ENCODE measurements at regions not wholly inside any gene's neighbourhood (a gene's known extent, or its start where the extent isn't known, plus 50 kb on each side); places are given as distances from the start of the nearest gene placed in this dataset.

DNA sequence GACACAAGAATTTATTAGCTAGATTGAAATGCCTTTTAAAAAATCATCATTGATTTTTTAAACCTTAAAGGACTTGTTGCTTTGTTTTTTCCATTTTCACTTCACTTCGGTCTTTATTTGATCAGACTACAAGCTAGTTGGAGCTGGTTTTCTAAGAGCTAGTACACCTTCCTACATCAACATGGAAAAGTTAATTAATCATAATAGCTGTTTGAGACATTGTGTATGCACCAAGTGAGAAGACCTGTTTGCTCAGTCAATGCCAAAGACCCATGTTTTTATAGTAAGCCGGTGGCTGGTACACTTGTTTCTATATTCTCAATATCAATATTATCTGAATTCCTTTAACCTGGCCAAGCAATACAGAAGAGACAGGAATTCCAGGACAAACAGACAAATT, 310.2 kb upstream of the SGK1 start:
- intact Hi-C loops (cut with DNase I): no loop called here
- Histone ChIP-seq H3K27me3 (no peaks in the 10 kb centered on the region), H3K36me3 (no peaks in the 10 kb centered on the region), H3K4me1 (no peaks in the 10 kb centered on the region), H3K4me3 (no peak overlapping the region), H3K9me3 (no peaks in the 10 kb centered on the region), H3K27ac (no peak overlapping the region)
- no peak for DNase-seq (ENCODE audit: low spot score in 2 of 2)
- TF ChIP-seq, protein P1, sequence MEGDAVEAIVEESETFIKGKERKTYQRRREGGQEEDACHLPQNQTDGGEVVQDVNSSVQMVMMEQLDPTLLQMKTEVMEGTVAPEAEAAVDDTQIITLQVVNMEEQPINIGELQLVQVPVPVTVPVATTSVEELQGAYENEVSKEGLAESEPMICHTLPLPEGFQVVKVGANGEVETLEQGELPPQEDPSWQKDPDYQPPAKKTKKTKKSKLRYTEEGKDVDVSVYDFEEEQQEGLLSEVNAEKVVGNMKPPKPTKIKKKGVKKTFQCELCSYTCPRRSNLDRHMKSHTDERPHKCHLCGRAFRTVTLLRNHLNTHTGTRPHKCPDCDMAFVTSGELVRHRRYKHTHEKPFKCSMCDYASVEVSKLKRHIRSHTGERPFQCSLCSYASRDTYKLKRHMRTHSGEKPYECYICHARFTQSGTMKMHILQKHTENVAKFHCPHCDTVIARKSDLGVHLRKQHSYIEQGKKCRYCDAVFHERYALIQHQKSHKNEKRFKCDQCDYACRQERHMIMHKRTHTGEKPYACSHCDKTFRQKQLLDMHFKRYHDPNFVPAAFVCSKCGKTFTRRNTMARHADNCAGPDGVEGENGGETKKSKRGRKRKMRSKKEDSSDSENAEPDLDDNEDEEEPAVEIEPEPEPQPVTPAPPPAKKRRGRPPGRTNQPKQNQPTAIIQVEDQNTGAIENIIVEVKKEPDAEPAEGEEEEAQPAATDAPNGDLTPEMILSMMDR (IDR thresholded peaks at IDR 0.05): no peak

GRCh38 chr6:134627707-134628106, 309.8 kb upstream of the SGK1 start:
- intact Hi-C loops (cut with DNase I): no loop called here

DNA sequence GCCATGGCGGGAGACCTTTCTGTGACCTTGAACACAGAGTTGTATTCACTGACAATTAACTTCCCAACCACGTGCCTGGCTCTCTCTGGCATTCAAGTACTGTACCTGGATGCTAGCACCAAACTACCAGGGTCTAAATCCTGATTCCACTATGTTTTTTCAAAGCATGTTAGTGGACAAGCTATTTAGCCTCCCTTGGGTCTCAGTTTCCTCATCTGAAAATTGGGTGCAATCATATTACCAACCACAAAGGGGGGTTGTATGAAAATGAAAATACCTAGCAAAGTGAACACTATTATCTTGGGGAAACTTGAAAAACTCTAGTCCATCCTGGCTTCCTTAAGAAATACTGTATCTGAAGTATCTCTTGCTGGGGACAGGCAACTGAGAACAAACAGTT, 308.7 kb upstream of the SGK1 start:
- Histone ChIP-seq H3K27me3 (no peaks in the 10 kb centered on the region), H3K9me3 (no peaks in the 10 kb centered on the region), H3K4me1 (no peaks in the 10 kb centered on the region), H3K27ac (no peak overlapping the region), H3K4me3 (no peak overlapping the region), H3K36me3 (no peaks in the 10 kb centered on the region)
- intact Hi-C loops (cut with DNase I): no loop called here
- DNase-seq (ENCODE audit: low spot score in 2 of 2): no peak
- TF ChIP-seq, protein P1 (IDR thresholded peaks at IDR 0.05): no peak

More at GRCh38 chr6:134627707-134628106, 309.8 kb upstream of the SGK1 start:
- no peak for DNase-seq (ENCODE audit: low spot score in 2 of 2)
- TF ChIP-seq, protein P1 (IDR thresholded peaks at IDR 0.05): no peak
- Histone ChIP-seq H3K36me3 (no peaks in the 10 kb centered on the region), H3K27ac (no peak overlapping the region), H3K4me3 (no peak overlapping the region), H3K9me3 (no peaks in the 10 kb centered on the region), H3K27me3 (no peaks in the 10 kb centered on the region), H3K4me1 (no peaks in the 10 kb centered on the region)

- no peak for DNase-seq (ENCODE audit: low spot score in 2 of 2)
- no peak overlapping the region for H3K4me3 ChIP-seq
- no peak overlapping the region for H3K27ac ChIP-seq
- H3K36me3 ChIP-seq: no peaks in the 10 kb centered on the region
- TF ChIP-seq, protein P1 (IDR thresholded peaks at IDR 0.05): no peak
- no peaks in the 10 kb centered on the region for H3K4me1 ChIP-seq
- intact Hi-C loops (cut with DNase I): no loop called here
- H3K27me3 ChIP-seq: no peaks in the 10 kb centered on the region
- H3K9me3 ChIP-seq: no peaks in the 10 kb centered on the region
These were observed 308.2 kb upstream of the SGK1 start for GRCh38 chr6:134626086-134626485.

DNA sequence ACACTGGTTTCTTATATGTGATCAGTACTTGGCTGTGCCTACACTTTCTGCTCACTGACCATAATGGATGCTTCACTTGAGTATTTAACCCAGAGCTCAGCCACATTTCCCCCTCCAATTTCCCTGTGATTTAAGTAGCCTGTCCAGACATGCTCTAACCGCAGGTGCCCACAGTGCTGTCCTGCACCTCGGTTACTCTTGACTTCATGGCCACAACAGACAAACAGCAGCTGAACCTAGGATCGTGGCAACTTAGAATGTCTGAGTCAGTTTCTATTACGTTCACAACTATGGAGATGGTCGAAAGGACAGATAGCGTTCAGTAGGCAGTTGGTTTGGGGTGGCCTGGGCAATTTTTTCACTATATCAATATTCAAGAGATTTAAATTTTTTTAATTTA, 306.9 kb upstream of the SGK1 start:
- TF ChIP-seq, protein P1 (IDR thresholded peaks at IDR 0.05): no peak
- no peaks in the 10 kb centered on the region for H3K4me1 ChIP-seq
- no peaks in the 10 kb centered on the region for H3K27me3 ChIP-seq
- H3K9me3 ChIP-seq: no peaks in the 10 kb centered on the region
- H3K4me3 ChIP-seq: no peak overlapping the region
- no peaks in the 10 kb centered on the region for H3K36me3 ChIP-seq
- H3K27ac ChIP-seq: no peak overlapping the region
- no peak for DNase-seq (ENCODE audit: low spot score in 2 of 2)
- intact Hi-C loops (cut with DNase I): no loop called here

DNA sequence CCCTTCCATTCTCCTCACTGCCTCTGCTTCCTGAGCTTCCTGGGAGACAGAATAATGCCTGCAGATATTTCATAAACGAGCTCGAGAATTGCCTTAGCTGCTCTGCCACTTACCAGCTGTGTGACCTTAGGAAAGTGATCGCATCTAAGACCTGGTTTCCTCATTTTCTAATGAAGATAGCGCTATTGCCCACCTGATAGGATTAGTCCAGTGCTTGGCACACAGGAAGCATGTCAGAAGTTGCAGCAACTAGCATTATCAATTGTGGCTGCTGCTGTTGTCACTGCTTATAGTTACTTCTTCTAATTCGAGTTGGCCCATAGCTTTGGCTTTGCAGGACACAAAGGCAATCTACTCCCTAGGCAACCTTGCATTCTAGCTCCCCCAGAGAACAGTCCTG, 305.5 kb upstream of the SGK1 start:
- no peaks in the 10 kb centered on the region for H3K27me3 ChIP-seq
- TF ChIP-seq, protein P1 (IDR thresholded peaks at IDR 0.05): no peak
- no peak for DNase-seq (ENCODE audit: low spot score in 2 of 2)
- H3K27ac ChIP-seq: no peak overlapping the region
- no peaks in the 10 kb centered on the region for H3K36me3 ChIP-seq
- H3K4me1 ChIP-seq: no peaks in the 10 kb centered on the region
- intact Hi-C loops (cut with DNase I): no loop called here
- H3K4me3 ChIP-seq: no peak overlapping the region
- no peaks in the 10 kb centered on the region for H3K9me3 ChIP-seq

All from ascending aorta (tissue), 2 donors.